Right lobe of liver (tissue), 6 donors: ENCODE measurements at regions not wholly inside any gene's neighbourhood (a gene's known extent, or its start where the extent isn't known, plus 50 kb on each side); places are given as distances from the start of the nearest gene placed in this dataset.

Experiments used
- ATAC-seq, 4 donors: fragments of 200-7000 bp; cut with Tn5 transposase; one replicate each; pipeline ENCODE4 v1.9.1; 2020; ENCODE audit warnings: mild to moderate bottlenecking in 4 of 4, moderate library complexity in 4 of 4
- DNase-seq, 3 donors: peaks; one replicate each; pipeline ENCODE4 v3.0.0-alpha.2; 2020
- H3K27ac ChIP-seq, 3 donors: fragments of 200-600 bp; one replicate each; pipeline ENCODE4 v1.8.0; 2022
- H3K27me3 ChIP-seq, 2 donors: fragments of 200-600 bp; one replicate each; pipeline ENCODE4 v1.8.0; 2022
- H3K36me3 ChIP-seq, 4 donors: fragments of 200-600 bp; sonication (generic) in 1 of 4; one replicate each; pipeline versions ENCODE4 v1.5.1 to v1.8.0; 2017 to 2022; ENCODE audit warnings: control low read depth in 1 of 4
- H3K4me1 ChIP-seq, 4 donors: fragments of 200-600 bp; sonication (generic) in 1 of 4; one replicate each; pipeline versions ENCODE4 v1.5.1 to v1.8.0; 2017 to 2022; ENCODE audit warnings: control low read depth in 1 of 4
- H3K4me3 ChIP-seq, 3 donors: fragments of 200-600 bp; one replicate each; pipeline ENCODE4 v1.8.0; 2022
- H3K9me3 ChIP-seq, 4 donors: fragments of 200-600 bp; sonication (generic) in 1 of 4; one replicate each; pipeline versions ENCODE4 v1.5.1 to v1.8.0; 2017 to 2022; ENCODE audit warnings: control low read depth in 1 of 4
- POLR2A ChIP-seq: fragments of 450-650 bp; IDR thresholded peaks from one replicate; pipeline ENCODE4 v1.6.1; 2017; ENCODE audit warnings: antibody characterized with exemption, mild to moderate bottlenecking
- WGBS: methylation state at CpG from one replicate; pipeline ENCODE4 v1.1.6; 2018; ENCODE audit warnings: low coverage, low lambda C conversion rate; ENCODE audit not compliant: insufficient coverage; ENCODE audit errors: missing lambda C conversion rate; 5-methylcytosine and 5-hydroxymethylcytosine counted together
- intact Hi-C, 2 donors: fragments of 100-400 bp; cut with DNase I; formaldehyde crosslinking; loops; one replicate each; pipeline versions ENCODE4 v1.11.2 to v1.14.1; 2022
- TF ChIP-seq, protein P1 (sequence below), 4 donors: fragments of 200-600 bp in 3 of 4; fragments of 450-650 bp in 1 of 4; IDR thresholded peaks; one replicate each; pipeline versions ENCODE4 v1.5.1 to v1.8.0; 2016 to 2022; ENCODE audit warnings: antibody characterized with exemption in 4 of 4, mild to moderate bottlenecking in 2 of 4
- donor health status: DM: no; HTN: yes; CAD: no.
- donor health status: DM: no; HTN: no; CAD: no.
- donor health status: DM: no; HTN: no; CAD: no.
- donor health status: DM: no; HTN: yes; CAD: no.
- donor health status: DM: no; HTN: yes; CAD: no.

DNA sequence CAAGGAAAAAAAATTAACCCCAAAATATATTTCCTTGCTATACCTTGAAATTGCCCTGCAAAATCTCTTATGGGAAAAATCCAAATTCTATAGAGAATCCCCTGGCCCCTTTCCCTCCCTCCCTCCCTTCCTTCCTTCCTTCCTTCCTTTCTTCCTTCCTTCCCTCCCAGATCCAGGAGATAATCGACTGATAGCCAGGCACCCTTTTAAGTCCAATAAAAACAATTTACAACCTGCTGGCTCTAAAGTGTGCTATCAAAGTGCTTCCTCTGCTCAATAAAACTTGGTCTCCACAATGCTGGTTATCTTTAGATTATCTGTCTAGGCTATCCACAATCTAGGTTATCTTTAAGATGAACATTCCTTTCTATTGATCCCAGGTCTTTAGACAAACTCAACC is 83.1 kb upstream of the TUBA3C start:
- Histone ChIP-seq H3K4me1 (no peaks in the 10 kb centered on the region), H3K4me3 (no peak overlapping the region), H3K27ac (no peak overlapping the region), H3K27me3 (no peaks in the 10 kb centered on the region), H3K9me3 (no peaks in the 10 kb centered on the region), H3K36me3 (no peaks in the 10 kb centered on the region)
- WGBS = 36% methylated on average over 1 of the region's 1 CpG
- no peak for TF ChIP-seq POLR2A
- TF ChIP-seq, protein P1, sequence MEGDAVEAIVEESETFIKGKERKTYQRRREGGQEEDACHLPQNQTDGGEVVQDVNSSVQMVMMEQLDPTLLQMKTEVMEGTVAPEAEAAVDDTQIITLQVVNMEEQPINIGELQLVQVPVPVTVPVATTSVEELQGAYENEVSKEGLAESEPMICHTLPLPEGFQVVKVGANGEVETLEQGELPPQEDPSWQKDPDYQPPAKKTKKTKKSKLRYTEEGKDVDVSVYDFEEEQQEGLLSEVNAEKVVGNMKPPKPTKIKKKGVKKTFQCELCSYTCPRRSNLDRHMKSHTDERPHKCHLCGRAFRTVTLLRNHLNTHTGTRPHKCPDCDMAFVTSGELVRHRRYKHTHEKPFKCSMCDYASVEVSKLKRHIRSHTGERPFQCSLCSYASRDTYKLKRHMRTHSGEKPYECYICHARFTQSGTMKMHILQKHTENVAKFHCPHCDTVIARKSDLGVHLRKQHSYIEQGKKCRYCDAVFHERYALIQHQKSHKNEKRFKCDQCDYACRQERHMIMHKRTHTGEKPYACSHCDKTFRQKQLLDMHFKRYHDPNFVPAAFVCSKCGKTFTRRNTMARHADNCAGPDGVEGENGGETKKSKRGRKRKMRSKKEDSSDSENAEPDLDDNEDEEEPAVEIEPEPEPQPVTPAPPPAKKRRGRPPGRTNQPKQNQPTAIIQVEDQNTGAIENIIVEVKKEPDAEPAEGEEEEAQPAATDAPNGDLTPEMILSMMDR (IDR thresholded peaks at IDR 0.05) = no peak
- ATAC-seq (no peak), DNase-seq (no peak)
- intact Hi-C loops = no loop called here

DNA sequence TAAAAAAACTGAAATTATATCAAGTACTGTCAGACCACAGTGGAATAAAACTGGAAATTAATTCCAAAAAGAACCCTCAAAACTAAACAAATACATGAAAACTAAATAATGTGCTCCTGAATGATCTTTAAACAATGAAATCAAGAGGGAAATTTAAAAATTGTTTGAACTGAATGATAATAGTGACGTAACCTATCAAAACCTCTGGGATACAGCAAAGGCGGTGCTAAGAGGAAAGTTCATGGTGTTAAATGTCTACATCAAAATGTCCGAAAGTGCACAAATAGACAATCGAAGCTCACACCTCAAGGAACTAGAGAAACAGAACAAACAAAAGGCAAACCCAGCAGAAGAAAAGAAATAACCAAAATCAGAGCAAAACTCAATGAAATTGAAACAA is 70.8 kb upstream of the TUBA3C start:
- intact Hi-C loops = no loop called here
- DNase-seq (no peak), ATAC-seq (no peak)
- Histone ChIP-seq H3K36me3 (no peaks in the 10 kb centered on the region), H3K27me3 (no peaks in the 10 kb centered on the region), H3K9me3 (no peaks in the 10 kb centered on the region), H3K4me3 (no peak overlapping the region), H3K27ac (no peak overlapping the region), H3K4me1 (no peaks in the 10 kb centered on the region)
- 56% methylated on average over 4 of the region's 4 CpGs for WGBS
- TF ChIP-seq, protein P1 (IDR thresholded peaks at IDR 0.05) = no peak
- TF ChIP-seq POLR2A = no peak

DNA sequence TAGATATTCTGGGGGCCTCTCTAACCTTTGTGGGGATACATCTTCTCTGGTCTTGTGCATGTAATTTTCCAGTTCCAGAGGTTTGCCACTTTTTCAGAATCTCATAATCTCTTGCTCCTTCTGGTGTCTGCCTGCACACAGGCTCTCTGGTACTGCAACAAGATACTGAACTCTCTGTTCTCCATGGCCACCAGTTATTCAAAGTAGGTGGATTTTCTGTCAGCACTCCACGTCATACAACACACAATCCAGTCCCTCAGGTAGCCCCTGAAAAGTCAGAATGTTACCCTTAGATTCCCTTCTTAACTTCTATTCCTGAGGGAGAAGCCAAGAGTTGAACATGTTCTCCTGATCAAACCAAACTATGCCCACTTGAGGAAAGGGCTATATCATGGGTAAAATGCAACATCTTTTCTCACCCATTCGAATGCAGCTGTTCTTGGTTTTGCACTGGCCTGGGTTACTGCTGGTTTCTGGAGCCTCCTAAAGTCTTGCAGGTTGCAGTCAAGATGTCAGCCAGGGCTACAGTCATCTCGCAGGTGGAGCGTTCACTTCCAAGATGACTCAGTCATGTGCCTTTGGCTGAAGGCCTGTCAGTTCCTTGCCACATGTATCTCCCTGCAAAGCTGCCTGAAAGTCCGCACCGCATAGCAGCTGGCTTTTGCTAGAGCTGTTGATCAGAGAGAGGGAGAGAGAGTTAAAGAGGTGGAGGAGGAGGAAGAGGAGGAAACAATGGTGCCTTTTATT is 57.7 kb upstream of the TUBA3C start:
- no peaks in the 10 kb centered on the region for H3K36me3 ChIP-seq
- DNase-seq (no peak), ATAC-seq (no peak)
- WGBS = 40% methylated on average over 6 of the region's 6 CpGs
- TF ChIP-seq POLR2A = no peak
- TF ChIP-seq, protein P1 (IDR thresholded peaks at IDR 0.05) = no peak
- no peaks in the 10 kb centered on the region for H3K4me1 ChIP-seq
- no peaks in the 10 kb centered on the region for H3K27me3 ChIP-seq
- no peaks in the 10 kb centered on the region for H3K9me3 ChIP-seq
- H3K27ac ChIP-seq = no peak overlapping the region
- no peak overlapping the region for H3K4me3 ChIP-seq
- intact Hi-C loops = no loop called here
